CD4-positive, alpha-beta T cell treated with Interleukin-12 subunit alpha and Interleukin-12 subunit beta, for 1 hour (primary cell): ENCODE measurements at regions not wholly inside any gene's neighbourhood (a gene's known extent, or its start where the extent isn't known, plus 50 kb on each side); places are given as distances from the start of the nearest gene placed in this dataset.

ENCODE experiments used
- DNase-seq: peaks from one replicate; pipeline ENCODE4 v3.0.0-alpha.2; 2020

DNA sequence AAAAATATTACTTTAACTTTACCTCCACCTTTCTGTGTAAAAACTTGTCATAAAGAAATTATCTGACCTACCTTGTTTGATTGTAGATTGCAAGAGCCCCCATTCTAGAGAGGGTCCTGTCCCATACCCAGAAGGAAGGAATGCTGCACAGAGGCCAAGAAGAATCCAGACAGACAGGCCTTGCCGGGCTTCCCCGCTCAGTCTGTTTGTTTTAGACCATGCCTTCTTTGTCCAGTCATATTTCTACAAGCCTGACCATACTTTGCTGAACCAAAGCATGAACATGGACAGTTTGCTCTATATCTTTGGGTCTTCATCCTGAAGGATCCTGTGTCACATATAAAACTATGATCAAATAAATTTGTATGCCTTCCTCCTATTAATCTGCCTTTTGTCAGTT lies 95.8 kb upstream of the MYCBP2 start:
- no peak for DNase-seq

DNA sequence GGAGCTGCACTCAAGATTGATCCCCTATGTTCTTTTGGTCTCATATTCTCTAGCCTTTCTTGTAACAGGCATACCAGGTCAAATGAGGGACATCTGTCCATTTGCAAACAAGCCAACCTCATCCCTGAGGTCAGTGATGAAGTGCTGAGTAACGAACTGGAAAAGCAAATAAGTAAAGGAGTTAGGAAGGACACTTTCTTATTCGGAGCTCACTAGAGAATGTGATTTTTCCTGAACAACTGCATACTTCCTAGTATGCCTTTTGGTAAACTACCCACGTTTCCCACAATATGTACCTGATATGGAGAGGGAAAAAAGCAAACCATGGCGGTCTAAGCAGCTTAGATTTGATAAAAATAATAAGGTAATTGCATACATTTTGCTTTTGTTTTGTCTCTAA lies 91.0 kb upstream of the MYCBP2 start:
- no peak for DNase-seq

DNA sequence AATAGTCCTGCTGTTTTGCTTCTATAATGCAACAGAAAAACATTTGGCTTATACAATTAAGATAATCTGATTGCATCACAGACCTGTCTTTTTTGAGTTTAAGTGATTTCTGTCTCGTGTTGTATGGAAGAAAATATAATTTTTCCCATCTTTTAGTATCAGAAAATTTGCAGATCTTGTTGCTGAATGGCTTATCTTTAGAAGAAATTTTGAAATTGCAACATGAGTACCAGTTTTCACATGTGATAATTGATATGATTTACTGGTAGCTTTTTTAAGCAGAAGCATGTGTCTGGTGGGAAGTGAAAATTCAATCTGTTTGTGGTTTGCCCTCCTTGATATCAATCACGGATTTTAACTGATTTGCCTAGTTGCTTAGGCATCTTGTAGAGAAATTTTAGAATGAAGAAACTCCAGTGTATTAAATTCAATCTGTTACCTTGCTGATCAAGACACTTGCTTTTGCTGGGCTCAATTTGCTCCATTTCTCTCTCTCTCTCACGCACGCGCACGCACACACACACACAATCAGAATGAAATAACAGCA lies 89.8 kb upstream of the MYCBP2 start:
- no peak for DNase-seq

DNA sequence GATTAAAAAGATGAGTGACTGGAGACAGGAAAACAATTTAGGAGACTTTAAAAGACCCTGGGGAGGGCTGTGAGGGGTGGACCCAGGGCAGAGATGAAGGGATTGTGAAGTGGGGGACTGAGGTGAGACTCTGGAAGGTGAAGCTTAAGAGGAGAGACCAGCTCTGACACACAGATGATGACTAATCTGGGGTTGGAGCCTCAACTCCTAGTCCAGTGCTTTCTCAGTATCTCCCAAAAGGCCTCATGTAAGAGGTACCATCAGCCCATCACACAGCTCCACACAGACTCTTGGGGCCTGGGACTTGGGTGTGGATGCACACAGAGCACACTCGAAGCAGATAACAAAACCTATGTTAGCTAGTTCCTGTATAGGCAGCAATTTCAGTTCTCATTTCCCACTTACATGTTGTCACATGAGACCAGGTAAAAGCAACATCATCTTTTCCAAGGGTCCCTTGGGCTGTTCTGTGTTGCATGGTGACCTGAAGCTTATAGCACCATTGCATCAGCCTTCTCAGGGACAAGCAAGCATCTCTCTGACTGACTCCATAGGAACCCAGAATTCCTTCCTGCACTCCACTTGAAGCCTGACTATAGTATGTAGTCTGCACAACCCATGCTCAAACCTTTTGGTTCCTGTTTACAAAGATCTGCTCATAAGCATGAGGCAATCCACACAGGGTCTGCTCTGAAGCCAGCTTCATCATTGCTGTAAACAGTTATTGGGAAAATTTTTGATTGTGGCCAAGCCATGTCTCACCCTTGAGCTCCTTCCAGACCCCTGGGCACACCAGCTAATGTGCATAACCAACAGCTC lies 88.6 kb upstream of the MYCBP2 start:
- DNase-seq, result no peak

DNA sequence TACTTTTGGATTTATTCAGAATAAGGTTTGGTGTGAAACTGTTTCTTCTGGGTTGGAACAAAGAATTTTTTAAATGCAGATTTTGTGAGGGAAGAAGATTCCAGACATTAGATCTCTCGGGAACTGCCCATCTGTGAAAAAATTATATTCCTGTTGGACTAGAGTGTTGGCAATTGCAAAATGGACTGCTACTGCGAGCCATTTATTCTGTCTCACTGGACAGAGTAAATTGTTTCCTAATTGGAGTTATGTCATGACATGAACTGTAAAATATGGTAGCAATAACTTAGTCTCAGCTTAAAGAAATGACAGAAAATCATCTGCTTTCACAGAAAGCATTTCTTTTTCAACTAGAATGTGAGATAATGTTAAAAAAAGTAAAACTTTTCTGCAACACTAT lies 86.0 kb upstream of the MYCBP2 start:
- no peak for DNase-seq

DNA sequence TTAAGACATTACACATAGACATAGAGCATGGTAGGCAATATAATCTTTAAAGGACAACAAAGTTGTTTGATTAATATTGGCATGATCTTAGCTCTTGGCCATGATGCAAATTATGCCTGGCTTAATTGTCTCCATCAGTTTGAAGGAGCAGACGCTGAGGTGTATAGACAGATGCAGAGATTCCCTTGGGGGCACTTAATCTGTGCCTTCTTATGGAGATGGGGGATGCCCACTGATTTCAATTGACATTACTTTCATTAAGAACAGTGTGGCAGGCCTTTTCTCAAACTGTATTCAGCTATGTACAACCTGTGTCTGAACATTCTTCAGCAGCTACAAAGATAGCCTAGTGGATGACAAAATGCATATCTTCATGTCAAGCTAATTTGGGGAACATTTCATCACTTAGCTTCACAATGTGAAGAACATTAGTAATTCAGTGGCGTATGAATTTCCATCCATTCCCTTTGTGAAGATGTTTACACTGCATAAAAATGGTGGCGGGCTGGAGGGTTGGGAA lies 85.3 kb upstream of the MYCBP2 start:
- no peak for DNase-seq

DNA sequence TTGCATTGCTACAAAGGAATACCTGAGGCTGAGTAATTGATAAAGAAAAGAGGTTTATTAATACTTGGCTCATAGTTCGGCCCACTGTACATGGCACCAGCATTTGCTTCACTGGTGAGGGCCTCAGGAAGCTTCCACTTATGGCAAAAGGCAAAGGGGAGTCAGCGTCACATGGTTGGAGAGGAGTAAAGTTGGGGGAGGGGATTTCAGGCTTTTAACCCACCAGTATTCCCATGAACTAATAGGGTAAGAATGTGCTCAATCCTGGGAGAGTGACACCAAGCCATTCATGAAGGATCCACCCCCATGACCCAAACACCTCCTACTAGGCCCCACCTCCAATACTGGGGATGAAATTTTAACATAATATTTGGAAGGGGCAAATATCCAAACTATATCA lies 82.5 kb upstream of the MYCBP2 start:
- DNase-seq, result no peak

DNA sequence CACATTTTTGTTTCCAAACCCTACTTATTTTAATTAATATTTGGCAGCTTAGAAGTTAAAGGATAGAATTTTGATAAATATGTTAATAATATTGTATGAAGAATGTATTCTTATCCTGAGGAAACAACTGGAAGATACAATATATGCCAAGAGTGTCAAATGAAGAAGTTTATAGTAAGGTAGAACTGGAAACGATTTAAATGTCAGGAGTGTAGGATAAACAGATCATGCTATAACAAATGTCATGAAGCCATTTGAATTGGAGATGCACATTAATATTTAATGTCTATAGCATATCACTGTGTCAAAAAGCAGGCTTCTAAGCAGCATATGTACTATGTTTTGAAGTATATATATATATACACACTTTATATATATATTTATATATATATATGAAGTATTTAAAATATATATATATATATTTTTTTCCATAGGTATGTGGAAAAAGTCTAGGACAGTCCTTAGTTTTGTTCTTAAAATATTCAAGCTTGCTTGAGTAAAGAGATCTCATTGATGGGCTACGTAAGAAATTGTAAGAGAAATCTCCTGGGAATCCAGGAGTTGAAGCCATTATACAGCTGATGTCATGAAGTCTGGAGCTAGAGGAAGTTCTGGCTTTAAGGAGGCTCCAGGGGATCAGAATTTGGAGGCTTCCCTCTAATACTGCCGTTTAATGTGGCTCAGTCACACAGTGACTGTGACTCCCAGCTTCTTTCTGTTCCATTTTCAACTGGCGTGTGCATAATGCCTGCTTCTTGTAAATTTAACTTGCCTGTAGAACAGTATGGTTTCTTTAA lies 79.9 kb upstream of the MYCBP2 start:
- no peak for DNase-seq

DNA sequence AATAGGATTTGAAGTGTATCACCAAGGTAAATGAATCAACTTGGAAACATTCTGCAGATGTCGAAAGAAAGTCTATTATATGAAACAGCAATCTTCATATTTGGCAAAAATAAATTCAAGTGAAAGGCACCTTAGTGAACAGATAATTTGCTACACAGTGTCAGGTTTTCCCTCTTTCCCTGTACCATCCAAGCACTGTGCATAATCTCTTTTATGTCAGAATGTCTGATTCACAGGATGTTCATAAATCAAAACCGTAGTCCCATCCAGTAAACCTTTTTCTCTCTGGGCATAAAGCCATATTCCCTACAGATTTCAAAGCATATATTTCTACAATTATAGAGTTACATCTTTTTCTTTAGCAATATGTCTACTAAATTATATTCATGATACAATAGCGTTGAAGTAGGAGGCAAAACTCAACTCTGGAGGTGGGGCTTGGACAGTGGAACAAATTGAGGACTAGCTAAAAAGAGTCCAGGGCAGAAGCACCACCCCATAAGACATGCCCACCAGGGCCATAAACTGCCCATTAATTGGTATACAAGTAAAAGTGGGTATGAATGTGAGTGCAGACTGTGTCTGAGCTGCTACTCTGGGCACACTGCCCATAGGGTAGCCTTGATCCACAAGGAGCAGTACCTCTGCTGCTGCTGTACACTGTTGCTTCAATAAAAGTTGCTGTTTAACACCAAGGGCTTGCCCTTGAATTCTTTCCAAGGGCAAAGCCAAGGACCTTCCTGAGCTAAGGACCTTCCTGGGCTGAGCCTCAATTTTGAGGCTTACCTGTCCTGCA lies 72.1 kb upstream of the MYCBP2 start:
- no peak for DNase-seq

DNA sequence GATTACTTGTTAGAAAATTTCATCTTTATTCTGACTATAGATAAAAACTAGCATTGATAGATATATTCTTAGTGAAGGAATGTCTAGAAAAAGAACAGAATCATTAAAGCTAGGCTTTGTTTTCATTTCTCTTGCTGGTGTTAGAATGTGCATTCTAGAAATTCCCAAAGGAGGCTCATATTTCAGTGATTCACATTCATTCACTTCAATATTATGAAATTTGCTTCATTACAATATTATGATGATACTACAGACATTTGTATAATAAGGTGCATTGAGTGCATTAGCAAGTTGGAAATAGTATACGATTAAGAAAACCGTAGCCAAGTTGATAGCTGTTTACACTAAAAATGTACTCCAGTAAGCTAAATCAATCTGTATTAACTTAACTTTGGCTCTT lies 70.7 kb upstream of the MYCBP2 start:
- no peak for DNase-seq

DNA sequence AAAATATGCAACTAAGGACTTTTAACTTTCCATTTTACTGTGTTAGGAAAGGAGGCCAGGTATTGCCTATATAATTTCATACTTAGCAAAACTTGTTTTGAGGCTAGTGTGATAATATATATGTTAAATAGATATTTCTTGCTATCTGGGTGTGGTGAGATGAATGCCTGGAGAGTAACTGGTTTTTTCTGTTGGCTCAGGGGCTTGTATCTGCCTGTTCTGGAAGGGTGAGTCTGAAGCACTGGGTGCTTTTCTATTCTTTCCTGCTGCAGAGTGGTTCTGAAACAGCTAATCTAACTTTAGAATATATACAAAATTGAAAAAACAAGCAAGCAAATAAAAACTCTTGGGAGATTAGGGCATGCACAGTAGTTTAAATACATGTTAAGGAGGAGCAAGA lies 64.6 kb upstream of the MYCBP2 start:
- DNase-seq, result no peak

DNA sequence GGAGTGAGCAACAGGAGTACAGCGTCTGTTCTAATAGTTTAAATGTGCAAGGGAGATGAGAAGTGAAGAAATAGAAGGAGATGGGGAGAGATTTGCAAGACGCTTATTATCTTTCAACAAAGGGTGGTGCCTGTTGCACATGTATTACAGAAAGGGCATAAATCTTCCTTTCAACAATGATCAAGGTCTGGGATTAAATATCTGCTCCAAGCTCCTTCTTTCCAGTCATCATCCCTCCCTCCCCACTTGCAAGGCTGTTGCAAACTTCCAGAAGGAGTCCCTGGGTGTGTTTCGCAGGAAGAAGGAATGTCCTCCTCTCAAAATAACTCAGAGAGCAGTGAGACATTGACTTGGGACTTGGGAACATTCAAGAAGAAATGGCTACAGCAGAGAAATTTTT lies 63.5 kb upstream of the MYCBP2 start:
- DNase-seq, result no peak

DNA sequence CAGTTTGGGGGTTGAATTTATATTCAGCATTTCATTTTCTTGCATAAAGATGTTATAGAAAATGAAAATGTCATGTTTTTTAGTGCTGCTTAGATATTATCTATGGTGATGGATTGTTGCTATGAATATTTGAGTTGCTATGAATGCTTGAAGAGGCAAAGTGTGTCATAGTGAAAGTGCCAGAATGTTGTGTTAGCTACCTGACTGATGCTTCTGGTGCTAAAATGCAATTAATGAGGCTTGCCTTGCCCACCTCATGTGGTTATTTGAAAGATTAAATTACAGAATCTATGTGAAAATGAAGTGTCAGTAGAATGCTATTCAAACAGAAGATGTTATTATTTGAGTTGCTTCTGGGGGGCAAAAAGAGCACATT lies 62.7 kb upstream of the MYCBP2 start:
- no peak for DNase-seq

DNA sequence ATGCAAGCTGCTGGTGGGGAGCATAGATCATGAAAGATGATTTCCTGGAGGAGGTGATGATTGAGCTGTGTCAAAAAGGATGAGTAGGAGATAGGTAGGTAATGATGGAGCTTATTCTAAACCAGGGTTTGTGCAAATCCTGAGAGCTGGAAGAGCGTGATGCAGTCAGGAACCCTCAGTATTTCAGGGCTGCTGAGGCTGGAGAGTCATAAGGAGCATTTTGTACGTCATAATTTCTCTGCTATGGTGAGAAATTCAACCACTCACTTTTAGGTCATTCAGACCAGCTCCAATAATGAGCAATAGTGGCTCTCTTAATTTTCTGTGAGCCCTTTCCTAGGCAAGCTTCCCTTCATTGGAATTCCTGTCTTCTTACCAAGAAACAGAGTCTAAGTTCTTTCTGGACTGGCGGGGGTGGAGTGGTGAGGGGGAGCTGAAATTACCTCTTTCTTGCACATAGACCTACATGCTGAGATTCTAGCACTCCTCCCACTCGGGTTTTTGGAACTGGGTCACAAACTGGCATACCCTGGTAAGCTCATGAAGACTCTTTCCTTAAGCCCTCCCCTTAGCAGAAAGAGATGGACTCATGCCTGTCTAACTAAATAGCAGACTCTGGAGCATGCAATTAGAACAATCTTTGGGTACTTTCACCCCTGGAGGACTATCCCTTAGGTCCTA lies 62.2 kb upstream of the MYCBP2 start:
- no peak for DNase-seq

DNA sequence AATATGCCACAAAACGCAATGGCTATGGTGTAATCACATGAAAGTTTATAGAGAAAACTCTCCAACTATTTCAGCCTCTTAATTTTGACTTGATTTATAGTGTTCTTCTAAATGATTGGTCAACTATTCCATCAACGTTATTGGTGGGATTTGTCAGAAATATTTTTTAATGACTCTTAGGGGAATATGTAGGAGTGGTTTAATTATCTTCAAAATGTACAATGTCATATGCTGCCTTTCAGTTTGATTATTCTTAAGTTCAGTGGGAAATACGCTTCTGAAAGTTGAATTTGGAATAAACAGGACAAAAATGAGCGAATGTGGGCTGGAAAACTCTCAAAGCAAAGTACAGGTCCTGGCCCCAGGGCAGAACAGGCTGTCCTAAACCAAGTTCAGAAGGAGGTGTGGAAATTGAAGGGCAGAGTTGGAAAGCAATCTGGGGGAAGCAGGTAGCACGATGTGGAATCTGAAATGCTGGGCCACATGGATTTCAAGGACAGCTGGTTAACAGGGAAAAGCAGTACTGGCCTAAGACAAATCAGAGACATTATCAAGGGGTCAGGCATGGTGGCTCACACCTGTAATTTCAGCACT lies 60.8 kb upstream of the MYCBP2 start:
- no peak for DNase-seq

DNA sequence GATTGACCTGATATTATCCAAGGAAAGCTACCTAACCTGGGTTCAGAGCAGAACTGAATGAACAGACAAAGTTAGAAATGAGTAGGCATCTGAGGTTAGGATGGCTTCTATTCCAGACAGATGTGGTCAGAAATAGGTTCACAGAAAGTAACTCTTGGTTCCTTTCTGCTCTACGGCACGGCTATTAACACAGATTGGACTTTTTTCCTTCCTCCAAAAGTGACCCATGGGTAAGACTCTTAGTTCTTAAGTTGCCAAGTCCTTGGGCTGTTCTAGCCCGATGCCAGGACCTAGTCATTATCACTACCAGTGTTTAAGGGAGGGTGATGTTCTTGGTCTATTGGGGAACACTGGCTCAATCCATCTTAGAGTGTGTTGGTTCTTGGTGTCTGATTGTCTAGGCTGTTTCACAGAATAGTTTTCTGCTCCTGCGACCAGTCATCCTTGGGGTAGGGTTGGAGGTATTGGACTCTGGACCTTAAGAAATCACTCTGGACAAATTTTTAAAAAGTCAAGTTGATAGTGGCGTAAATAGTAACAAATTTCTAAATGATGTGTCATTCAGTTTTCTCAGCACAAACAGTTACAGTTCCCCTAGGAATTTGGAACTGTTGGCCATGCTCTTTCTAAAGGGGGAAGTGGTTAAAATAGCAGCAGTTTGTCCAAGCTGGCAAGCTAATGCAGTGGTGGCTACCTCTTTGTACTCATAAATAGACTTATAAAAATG lies 60.1 kb upstream of the MYCBP2 start:
- no peak for DNase-seq

DNA sequence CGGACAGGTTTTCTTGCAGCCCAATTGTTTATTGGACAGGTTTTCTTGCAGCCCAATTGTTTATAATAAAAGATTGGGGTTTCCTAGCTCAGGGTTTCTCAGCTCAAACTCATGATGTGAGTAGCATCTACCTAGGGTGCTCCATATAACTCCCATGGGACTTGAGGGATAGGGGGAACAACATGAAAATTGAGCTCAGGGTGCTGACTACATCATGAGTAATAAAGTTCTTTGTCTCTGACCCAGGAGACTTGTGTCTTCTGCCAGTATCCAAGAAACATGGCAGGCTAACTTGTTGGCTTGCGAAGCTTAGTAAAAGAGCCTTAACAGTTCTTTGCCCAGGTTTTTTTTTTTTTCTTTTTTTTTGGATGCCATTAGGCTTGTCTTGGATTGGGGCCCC lies 59.2 kb upstream of the MYCBP2 start:
- no peak for DNase-seq

DNA sequence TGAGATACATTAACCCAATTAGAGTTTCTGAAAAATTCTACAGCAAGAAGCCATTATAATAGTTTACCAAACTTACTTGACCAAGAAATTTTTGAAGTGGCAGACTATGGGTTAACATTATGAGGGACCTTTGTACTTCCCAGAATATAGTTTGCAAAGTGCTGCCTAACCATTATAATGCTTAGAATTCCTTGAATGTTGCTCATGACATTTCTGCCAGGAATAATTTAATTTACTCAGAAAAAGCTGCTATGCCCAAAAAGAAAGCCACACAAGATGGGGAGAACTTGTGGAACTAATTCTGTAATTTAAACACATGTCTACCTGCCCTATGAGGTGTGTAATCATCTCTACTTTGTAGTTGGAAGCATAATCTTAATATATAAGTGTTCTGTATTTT lies 58.1 kb upstream of the MYCBP2 start:
- no peak for DNase-seq

DNA sequence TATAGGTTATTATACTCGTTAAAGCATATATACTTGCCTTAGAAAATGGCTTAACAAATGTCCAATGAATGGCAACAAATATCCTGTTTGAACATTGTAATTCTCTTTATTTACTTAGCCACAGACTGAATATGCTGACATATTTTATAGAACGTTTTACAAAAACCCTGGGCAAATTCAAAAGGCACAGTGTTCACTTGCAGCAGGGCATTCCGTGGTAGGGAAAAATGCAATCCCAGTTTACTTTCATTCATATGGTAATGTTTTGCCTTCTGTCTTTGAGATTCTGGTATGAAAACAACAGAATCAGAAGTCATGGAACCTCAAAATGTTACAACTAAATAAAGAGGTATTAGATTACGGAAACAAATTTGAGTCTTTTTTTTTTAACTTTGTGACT lies 56.2 kb upstream of the MYCBP2 start:
- no peak for DNase-seq

DNA sequence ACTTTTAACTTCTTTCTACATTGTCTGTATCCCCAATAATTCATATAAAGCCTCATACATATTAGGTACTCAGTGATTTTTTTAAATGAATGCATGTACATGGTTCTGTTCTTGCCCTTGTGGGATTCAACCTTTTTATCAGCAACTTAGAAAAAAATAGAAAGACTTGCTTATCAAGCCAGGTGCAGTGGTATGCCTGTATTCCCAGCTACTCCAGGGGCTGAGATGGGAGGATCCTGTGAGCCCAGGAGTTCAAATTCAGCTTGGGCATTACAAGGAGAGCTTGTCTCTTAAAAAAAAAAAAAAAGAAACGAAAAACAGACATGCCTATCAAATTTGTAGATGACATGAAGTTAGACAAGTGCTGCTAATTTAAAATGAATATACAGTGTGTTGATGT lies 54.2 kb upstream of the MYCBP2 start:
- DNase-seq, result no peak

DNA sequence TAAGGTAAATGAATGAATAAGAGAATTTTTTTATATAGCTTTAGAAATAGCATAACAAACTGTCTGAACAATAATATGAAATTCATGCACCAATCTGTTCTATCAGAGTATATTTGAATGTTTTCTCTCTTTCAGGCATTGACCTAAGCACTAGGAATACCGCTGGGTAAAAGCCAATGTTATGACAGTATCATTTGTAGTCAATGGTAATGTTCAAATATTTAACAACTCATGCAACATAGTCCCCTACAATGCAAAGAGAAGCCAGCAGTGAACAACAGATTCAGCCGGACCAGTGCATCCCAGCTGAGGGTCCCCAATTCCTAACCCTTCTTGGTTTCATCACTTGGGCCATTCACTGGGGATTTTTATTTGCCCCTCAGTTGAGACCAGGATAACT lies 52.6 kb upstream of the MYCBP2 start:
- DNase-seq, result no peak

DNA sequence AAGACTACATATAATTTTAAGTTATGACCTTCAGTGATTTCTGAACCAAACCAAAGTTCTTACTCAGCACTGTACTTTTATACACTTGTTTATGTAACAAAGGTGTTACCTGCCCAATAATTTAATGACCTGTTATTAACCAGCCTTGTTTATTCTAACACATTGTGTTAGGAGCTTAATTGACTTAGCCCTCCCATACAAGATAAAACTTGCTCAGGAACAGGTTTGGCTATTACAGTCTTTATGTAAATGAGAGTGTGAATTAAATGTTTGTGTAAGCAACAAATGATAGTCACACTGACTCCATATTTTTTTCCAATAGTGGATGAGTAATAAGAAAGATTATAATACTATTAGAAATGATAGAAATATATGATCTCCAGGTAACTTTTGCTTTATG lies 51.8 kb upstream of the MYCBP2 start:
- no peak for DNase-seq
